ENCODE measurements at regions not wholly inside any gene's neighbourhood (a gene's known extent, or its start where the extent isn't known, plus 50 kb on each side); places are given as distances from the start of the nearest gene placed in this dataset.

- TF ChIP-seq CTCF (conservative IDR thresholded peaks at IDR 0.05 in 1 of 2, IDR thresholded peaks at IDR 0.05 in 1 of 2; ENCODE audit: extremely low read depth in 1 of 2, insufficient read depth in 1 of 2, low read depth in 1 of 2, low read length in 2 of 2) (no peak), EZH2 (IDR thresholded peaks at IDR 0.05; ENCODE audit: borderline replicate concordance, low read length) (no peak)
Observed at GRCh38 chr7:142606081-142606480, 143.2 kb upstream of the PRSS1 start.
